Panc1 (cell line): ENCODE measurements at regions not wholly inside any gene's neighbourhood (a gene's known extent, or its start where the extent isn't known, plus 50 kb on each side); places are given as distances from the start of the nearest gene placed in this dataset.

ENCODE experiments used
- ATAC-seq: fragments of 200-7000 bp; cut with Tn5 transposase; 2 replicates; pipeline ENCODE4 v1.9.1; 2020; ENCODE audit warnings: mild to moderate bottlenecking, moderate library complexity
- BruUV-seq: library from RNA; stranded (reverse); fragments of 400-500 nt; replicated peaks from 2 replicates; lab custom pipeline; 2021; lab: Mats Ljungman, UMichigan
- CTCF ChIA-PET: fragments of 300-600 bp; sonication (Branson Sonifier 250); formaldehyde crosslinking; loops from one replicate; lab custom pipeline; 2022; ENCODE audit warnings: antibody characterized with exemption; lab: Charles Lee
- POLR2A ChIA-PET: fragments of 300-600 bp; sonication (Branson Sonifier 250); formaldehyde crosslinking; loops from one replicate; lab custom pipeline; 2022; ENCODE audit warnings: antibody characterized with exemption; lab: Charles Lee
- DNase-seq: peaks from one replicate; pipeline ENCODE4 v3.0.0-alpha.2; 2010; ENCODE audit warnings: low read depth, low spot score
- H3K27ac ChIP-seq: 2 replicates; pipeline ENCODE4 v1.5.1; 2011; ENCODE audit warnings: mild to moderate bottlenecking, low read length, inconsistent platforms
- H3K27me3 ChIP-seq: fragments of 200-500 bp; sonication (Bioruptor generic); 2 replicates; pipeline ENCODE4 v1.6.0; 2014; ENCODE audit warnings: low read length, inconsistent platforms; ENCODE audit not compliant: control insufficient read depth, insufficient read depth
- H3K36me3 ChIP-seq: fragments of 200-500 bp; sonication (Bioruptor generic); 2 replicates; pipeline ENCODE4 v1.5.1; 2014; ENCODE audit warnings: inconsistent platforms, mild to moderate bottlenecking, low read length, moderate library complexity; ENCODE audit not compliant: control insufficient read depth, insufficient read depth
- H3K4me1 ChIP-seq: 2 replicates; pipeline ENCODE4 v1.5.1; 2011; ENCODE audit warnings: inconsistent platforms, mild to moderate bottlenecking, low read length, moderate library complexity; ENCODE audit not compliant: control insufficient read depth, insufficient read depth
- H3K4me3 ChIP-seq, 2 experiments: 2 replicates each; pipeline ENCODE4 v1.5.1; 2011 to 2012; ENCODE audit warnings: low read depth in 2 of 2, low read length in 2 of 2, mild to moderate bottlenecking in 2 of 2, inconsistent platforms in 1 of 2, moderate library complexity in 1 of 2
- H3K9me3 ChIP-seq: fragments of 200-500 bp; sonication (Bioruptor generic); 2 replicates; pipeline ENCODE4 v1.5.1; 2014; ENCODE audit warnings: low read depth, mild to moderate bottlenecking, inconsistent platforms, low read length, moderate library complexity; ENCODE audit not compliant: control insufficient read depth, insufficient read depth
- CTCF ChIP-seq: fragments of 450-650 bp; IDR thresholded peaks from 2 replicates; pipeline ENCODE4 v1.5.1; 2017; ENCODE audit warnings: mild to moderate bottlenecking
- POLR2AphosphoS5 ChIP-seq: IDR thresholded peaks from 2 replicates; pipeline ENCODE4 v1.6.1; 2012; ENCODE audit warnings: mild to moderate bottlenecking, low read depth, low read length, moderate library complexity
- REST ChIP-seq, 2 experiments: IDR thresholded peaks; 2 replicates each; pipeline ENCODE4 v1.6.1; 2011 to 2012; ENCODE audit warnings: low read depth in 2 of 2, control low read depth in 1 of 2, low read length in 1 of 2, mild to moderate bottlenecking in 1 of 2, moderate library complexity in 1 of 2; ENCODE audit not compliant: insufficient read depth in 1 of 2
- SIN3A ChIP-seq: IDR thresholded peaks from 2 replicates; pipeline ENCODE4 v1.6.1; 2012; ENCODE audit warnings: low read depth, mild to moderate bottlenecking, low read length, moderate library complexity, borderline replicate concordance; ENCODE audit not compliant: insufficient read depth
- TCF7L2 ChIP-seq: IDR thresholded peaks from 2 replicates; pipeline ENCODE4 v1.6.1; 2011; ENCODE audit warnings: mild to moderate bottlenecking, low read depth, low read length, inconsistent platforms
- in situ Hi-C: cut with HindIII; loops from 2 replicates; pipeline ENCODE4 v1.10.0; 2016; ENCODE audit warnings: low sequenced_read_pairs, low pct_unique_long_range_greater_than_20kb
- intact Hi-C: fragments of 100-400 bp; cut with micrococcal nuclease; formaldehyde crosslinking; loops from one replicate; pipeline ENCODE4 v1.10.0; 2022; ENCODE audit not compliant: unreplicated experiment

GRCh38 chr15:79192462-79193036 is 90.0 kb upstream of the ANKRD34C start:
- ChIA-PET POLR2A (no interaction called here), CTCF (no interaction called here)
- no peak overlapping the region for H3K4me3 ChIP-seq
- H3K27me3 ChIP-seq: peaks cover 3% of the 10 kb centered on the region; the same call in 1 of the 2 replicates
- intact Hi-C loops (no loop called here), in situ Hi-C loops (no loop called here)
- no peak for DNase-seq
- H3K27ac ChIP-seq: no peak overlapping the region
- ATAC-seq: 0 out of 2 replicates have a peak, but pooled peaks have one; percentile 31
- no peaks in the 10 kb centered on the region for H3K36me3 ChIP-seq
- BruUV-seq: no TSS peak
- H3K9me3 ChIP-seq: no peaks in the 10 kb centered on the region
- TF ChIP-seq TCF7L2 (no peak), POLR2AphosphoS5 (no peak), CTCF (no peak), REST (IDR thresholded peaks at IDR 0.05; ENCODE audit: insufficient read depth in 1 of 2, low read depth in 2 of 2, low read length in 1 of 2) (no peak), SIN3A (no peak)
- H3K4me1 ChIP-seq: no peaks in the 10 kb centered on the region

GRCh38 chr15:79190093-79190492 is 92.4 kb upstream of the ANKRD34C start:
- no peak for ATAC-seq
- in situ Hi-C loops: no loop called here
- BruUV-seq: no TSS peak

GRCh38 chr15:79186616-79187015 is 95.9 kb upstream of the ANKRD34C start:
- intact Hi-C loops: no loop called here
- Histone ChIP-seq H3K36me3 (no peaks in the 10 kb centered on the region), H3K4me1 (peaks cover 3% of the 10 kb centered on the region; the same call in 1 of the 2 replicates), H3K9me3 (no peaks in the 10 kb centered on the region), H3K27ac (no peak overlapping the region), H3K4me3 (no peak overlapping the region), H3K27me3 (no peaks in the 10 kb centered on the region)
- ATAC-seq: no peak
- no TSS peak for BruUV-seq
- TF ChIP-seq TCF7L2 (no peak), CTCF (no peak), POLR2AphosphoS5 (no peak)
- CTCF ChIA-PET: interaction anchor here (0.6 kb wide), 1 partner anchor 313 kb away, joined by 3 read pairs; no protein-coding TSS in a partner anchor
- no peak for DNase-seq
- in situ Hi-C loops: no loop called here
- POLR2A ChIA-PET: no interaction called here

More at GRCh38 chr15:79190093-79190492, 92.4 kb upstream of the ANKRD34C start:
- TF ChIP-seq TCF7L2: no peak
- Histone ChIP-seq H3K36me3 (no peaks in the 10 kb centered on the region), H3K4me1 (no peaks in the 10 kb centered on the region), H3K9me3 (no peaks in the 10 kb centered on the region), H3K27ac (no peak overlapping the region), H3K4me3 (no peak overlapping the region), H3K27me3 (peaks cover 3% of the 10 kb centered on the region; the same call in 1 of the 2 replicates)
- intact Hi-C loops: no loop called here
- ChIA-PET POLR2A (no interaction called here), CTCF (interaction anchor here (1.2 kb wide), 1 partner anchor 162 kb away, joined by 3 read pairs; no protein-coding TSS in a partner anchor)
- no peak for DNase-seq
